MM.1S (cell line): ENCODE measurements at regions not wholly inside any gene's neighbourhood (a gene's known extent, or its start where the extent isn't known, plus 50 kb on each side); places are given as distances from the start of the nearest gene placed in this dataset.

Experiments used
- DNase-seq: peaks from one replicate; pipeline ENCODE4 v3.0.0-alpha.2; 2015
- H2AFZ ChIP-seq: fragments of 300-600 bp; sonication (generic); 2 replicates; pipeline ENCODE4 v1.6.0; 2016; ENCODE audit warnings: antibody characterized with exemption, low read length
- H3F3A ChIP-seq: fragments of 300-600 bp; sonication (generic); 2 replicates; pipeline ENCODE4 v1.6.1; 2016; ENCODE audit warnings: mild to moderate bottlenecking, antibody characterized with exemption, low read length, moderate library complexity, mixed read lengths; ENCODE audit not compliant: insufficient read depth
- H3K27ac ChIP-seq: fragments of 300-600 bp; sonication (generic); 2 replicates; pipeline ENCODE4 v1.5.1; 2016; ENCODE audit warnings: mild to moderate bottlenecking, low read length
- H3K27me3 ChIP-seq: fragments of 300-600 bp; sonication (generic); replicated peaks from 2 replicates; pipeline ENCODE4 v1.6.0; 2016; ENCODE audit warnings: low read length; ENCODE audit not compliant: insufficient read depth
- H3K36me3 ChIP-seq: fragments of 300-600 bp; sonication (generic); replicated peaks from 2 replicates; pipeline ENCODE4 v1.6.1; 2016; ENCODE audit warnings: mild to moderate bottlenecking, low read length, mixed read lengths; ENCODE audit not compliant: insufficient read depth
- H3K4me1 ChIP-seq: fragments of 300-600 bp; sonication (generic); 2 replicates; pipeline ENCODE4 v1.6.1; 2016; ENCODE audit warnings: low read length, mixed read lengths
- H3K4me2 ChIP-seq: fragments of 300-600 bp; sonication (generic); 2 replicates; pipeline ENCODE4 v1.6.0; 2016; ENCODE audit warnings: low read depth, low read length
- H3K4me3 ChIP-seq: fragments of 300-600 bp; sonication (generic); 2 replicates; pipeline ENCODE4 v1.5.1; 2016; ENCODE audit warnings: low read length, mixed read lengths
- H3K79me2 ChIP-seq: fragments of 300-600 bp; sonication (generic); 2 replicates; pipeline ENCODE4 v1.6.1; 2016; ENCODE audit warnings: mixed run types, low read length, mixed read lengths
- H3K9ac ChIP-seq: fragments of 300-600 bp; sonication (generic); 2 replicates; pipeline ENCODE4 v1.6.1; 2016; ENCODE audit warnings: low read length, mixed read lengths
- H3K9me2 ChIP-seq: fragments of 300-600 bp; sonication (generic); replicated peaks from 2 replicates; pipeline ENCODE4 v1.6.1; 2016; ENCODE audit warnings: mild to moderate bottlenecking, low read length, mixed read lengths; ENCODE audit not compliant: insufficient read depth
- H3K9me3 ChIP-seq: fragments of 300-600 bp; sonication (generic); replicated peaks from 2 replicates; pipeline ENCODE4 v1.6.1; 2016; ENCODE audit warnings: mild to moderate bottlenecking, low read length, mixed read lengths; ENCODE audit not compliant: insufficient read depth
- H4K20me1 ChIP-seq: fragments of 300-600 bp; sonication (generic); 2 replicates; pipeline ENCODE4 v1.6.1; 2016; ENCODE audit warnings: mild to moderate bottlenecking, low read length, moderate library complexity, mixed read lengths; ENCODE audit not compliant: insufficient read depth
- CTCF ChIP-seq: fragments of 300-600 bp; sonication (generic); IDR thresholded peaks from 2 replicates; pipeline ENCODE4 v1.5.1; 2016; ENCODE audit warnings: antibody characterized with exemption, low read length, mixed read lengths
- EZH2 ChIP-seq: fragments of 300-600 bp; sonication (generic); optimal IDR thresholded peaks from 2 replicates; pipeline ENCODE3; 2017; ENCODE audit warnings: low read depth, mild to moderate bottlenecking, antibody characterized with exemption, low read length, mixed read lengths
- EZH2phosphoT487 ChIP-seq: fragments of 300-600 bp; sonication (generic); IDR thresholded peaks from 2 replicates; pipeline ENCODE4 v1.6.1; 2018; ENCODE audit warnings: antibody characterized with exemption, low read length

- H3F3A ChIP-seq, result no peaks in the 10 kb centered on the region
- H2AFZ ChIP-seq, result no peak overlapping the region
- no peaks in the 10 kb centered on the region for H3K9me3 ChIP-seq
- H3K4me3 ChIP-seq, result no peak overlapping the region
- H3K36me3 ChIP-seq, result no peaks in the 10 kb centered on the region
- H3K4me1 ChIP-seq, result no peaks in the 10 kb centered on the region
- no peaks in the 10 kb centered on the region for H3K79me2 ChIP-seq
- H3K27ac ChIP-seq, result no peak overlapping the region
- no peaks in the 10 kb centered on the region for H4K20me1 ChIP-seq
- TF ChIP-seq EZH2, result no peak
- TF ChIP-seq CTCF, result no peak
- no peak for TF ChIP-seq EZH2phosphoT487
- H3K27me3 ChIP-seq, result no peaks in the 10 kb centered on the region
- H3K9ac ChIP-seq, result no peak overlapping the region
- no peaks in the 10 kb centered on the region for H3K9me2 ChIP-seq
- no peak overlapping the region for H3K4me2 ChIP-seq
- no peak for DNase-seq
These were observed 1557.0 kb downstream of the SI start for GRCh38 chr3:163521261-163521660.

GRCh38 chr3:163518065-163518464 lies 1560.2 kb downstream of the SI start:
- H3K9ac ChIP-seq, result no peak overlapping the region
- H3K27ac ChIP-seq, result no peak overlapping the region
- H3K36me3 ChIP-seq, result no peaks in the 10 kb centered on the region
- H3K4me1 ChIP-seq, result no peaks in the 10 kb centered on the region
- H3K4me3 ChIP-seq, result no peak overlapping the region
- H3K27me3 ChIP-seq, result no peaks in the 10 kb centered on the region
- DNase-seq, result no peak
- no peaks in the 10 kb centered on the region for H3F3A ChIP-seq
- TF ChIP-seq CTCF, result no peak
- TF ChIP-seq EZH2, result no peak
- no peak for TF ChIP-seq EZH2phosphoT487
- no peaks in the 10 kb centered on the region for H3K9me2 ChIP-seq
- H3K9me3 ChIP-seq, result no peaks in the 10 kb centered on the region
- no peak overlapping the region for H3K4me2 ChIP-seq
- H3K79me2 ChIP-seq, result no peaks in the 10 kb centered on the region
- H4K20me1 ChIP-seq, result no peaks in the 10 kb centered on the region
- no peak overlapping the region for H2AFZ ChIP-seq

- H3K9me3 ChIP-seq, result no peaks in the 10 kb centered on the region
- no peaks in the 10 kb centered on the region for H3K27me3 ChIP-seq
- no peaks in the 10 kb centered on the region for H3K79me2 ChIP-seq
- no peaks in the 10 kb centered on the region for H3K9me2 ChIP-seq
- H3K9ac ChIP-seq, result no peak overlapping the region
- H3K4me3 ChIP-seq, result no peak overlapping the region
- no peak overlapping the region for H3K27ac ChIP-seq
- no peak for DNase-seq
- H3K4me2 ChIP-seq, result no peak overlapping the region
- no peaks in the 10 kb centered on the region for H3K4me1 ChIP-seq
- H3F3A ChIP-seq, result no peaks in the 10 kb centered on the region
- H4K20me1 ChIP-seq, result no peaks in the 10 kb centered on the region
- no peaks in the 10 kb centered on the region for H3K36me3 ChIP-seq
- no peak overlapping the region for H2AFZ ChIP-seq
- TF ChIP-seq EZH2phosphoT487 (no peak), CTCF (no peak), EZH2 (no peak)
These were observed 1565.1 kb downstream of the SI start for GRCh38 chr3:163513149-163513657.
